ENCODE measurements at regions not wholly inside any gene's neighbourhood (a gene's known extent, or its start where the extent isn't known, plus 50 kb on each side); places are given as distances from the start of the nearest gene placed in this dataset.

DNA sequence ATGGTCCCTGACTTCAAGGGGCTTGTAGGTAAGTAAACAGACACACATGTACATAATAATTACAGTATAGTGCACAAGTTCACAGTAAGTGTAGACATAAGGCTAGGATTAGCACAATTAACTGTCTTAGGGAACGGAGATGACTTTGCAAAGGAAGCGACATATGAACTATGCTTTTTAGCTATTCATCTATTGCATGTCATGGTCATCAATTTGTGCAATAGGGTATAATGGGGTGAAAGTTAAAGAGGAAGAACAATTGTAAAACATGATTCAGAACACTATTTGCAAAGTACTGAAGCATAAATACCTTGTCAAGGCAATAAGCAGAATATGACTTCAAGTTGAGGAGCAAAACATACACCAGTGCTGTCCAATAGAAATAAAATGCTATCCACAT, 112.3 kb upstream of the SLC8A1 start:
- TF ChIP-seq, protein P1, sequence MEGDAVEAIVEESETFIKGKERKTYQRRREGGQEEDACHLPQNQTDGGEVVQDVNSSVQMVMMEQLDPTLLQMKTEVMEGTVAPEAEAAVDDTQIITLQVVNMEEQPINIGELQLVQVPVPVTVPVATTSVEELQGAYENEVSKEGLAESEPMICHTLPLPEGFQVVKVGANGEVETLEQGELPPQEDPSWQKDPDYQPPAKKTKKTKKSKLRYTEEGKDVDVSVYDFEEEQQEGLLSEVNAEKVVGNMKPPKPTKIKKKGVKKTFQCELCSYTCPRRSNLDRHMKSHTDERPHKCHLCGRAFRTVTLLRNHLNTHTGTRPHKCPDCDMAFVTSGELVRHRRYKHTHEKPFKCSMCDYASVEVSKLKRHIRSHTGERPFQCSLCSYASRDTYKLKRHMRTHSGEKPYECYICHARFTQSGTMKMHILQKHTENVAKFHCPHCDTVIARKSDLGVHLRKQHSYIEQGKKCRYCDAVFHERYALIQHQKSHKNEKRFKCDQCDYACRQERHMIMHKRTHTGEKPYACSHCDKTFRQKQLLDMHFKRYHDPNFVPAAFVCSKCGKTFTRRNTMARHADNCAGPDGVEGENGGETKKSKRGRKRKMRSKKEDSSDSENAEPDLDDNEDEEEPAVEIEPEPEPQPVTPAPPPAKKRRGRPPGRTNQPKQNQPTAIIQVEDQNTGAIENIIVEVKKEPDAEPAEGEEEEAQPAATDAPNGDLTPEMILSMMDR (conservative IDR thresholded peaks at IDR 0.05; ENCODE audit: low read length), result no peak
- TF ChIP-seq EZH2phosphoT487 (IDR thresholded peaks at IDR 0.05; ENCODE audit: borderline replicate concordance, low read depth, low read length), result no peak
